ENCODE measurements at regions not wholly inside any gene's neighbourhood (a gene's known extent, or its start where the extent isn't known, plus 50 kb on each side); places are given as distances from the start of the nearest gene placed in this dataset.

DNA sequence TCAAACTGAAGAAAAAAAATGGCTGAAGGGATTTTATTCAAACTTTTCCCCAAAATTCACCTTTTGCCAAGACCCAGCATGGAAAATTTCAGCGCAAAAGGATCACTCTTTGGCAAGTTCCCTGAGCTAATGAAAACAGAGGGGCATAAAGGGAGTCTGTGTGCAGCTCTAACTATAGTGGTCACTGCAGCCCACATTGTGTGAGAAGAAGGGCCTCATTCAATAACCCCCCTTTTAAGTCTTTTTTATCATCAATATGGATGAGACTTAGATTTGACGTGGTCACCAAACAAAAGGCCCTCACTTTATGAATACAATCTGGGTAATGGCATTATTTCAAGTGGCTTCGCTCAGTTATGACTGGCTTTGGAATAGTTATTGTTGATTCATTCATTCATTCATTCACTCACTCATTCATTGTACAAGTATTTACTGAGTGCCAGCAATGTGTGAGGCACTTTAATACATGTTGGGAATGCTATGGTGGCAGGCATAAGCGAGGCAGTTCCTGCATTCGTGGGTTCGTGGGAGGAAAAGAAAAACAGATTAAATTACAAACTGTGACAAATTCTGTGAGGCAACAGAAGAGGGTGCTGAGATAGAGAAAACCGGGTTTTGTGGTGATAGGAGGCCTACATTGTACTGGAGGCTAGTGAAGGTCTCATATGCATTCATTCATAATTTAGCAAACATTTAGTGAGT lies 145.7 kb upstream of the KLF4 start:
- TF ChIP-seq, protein P1, sequence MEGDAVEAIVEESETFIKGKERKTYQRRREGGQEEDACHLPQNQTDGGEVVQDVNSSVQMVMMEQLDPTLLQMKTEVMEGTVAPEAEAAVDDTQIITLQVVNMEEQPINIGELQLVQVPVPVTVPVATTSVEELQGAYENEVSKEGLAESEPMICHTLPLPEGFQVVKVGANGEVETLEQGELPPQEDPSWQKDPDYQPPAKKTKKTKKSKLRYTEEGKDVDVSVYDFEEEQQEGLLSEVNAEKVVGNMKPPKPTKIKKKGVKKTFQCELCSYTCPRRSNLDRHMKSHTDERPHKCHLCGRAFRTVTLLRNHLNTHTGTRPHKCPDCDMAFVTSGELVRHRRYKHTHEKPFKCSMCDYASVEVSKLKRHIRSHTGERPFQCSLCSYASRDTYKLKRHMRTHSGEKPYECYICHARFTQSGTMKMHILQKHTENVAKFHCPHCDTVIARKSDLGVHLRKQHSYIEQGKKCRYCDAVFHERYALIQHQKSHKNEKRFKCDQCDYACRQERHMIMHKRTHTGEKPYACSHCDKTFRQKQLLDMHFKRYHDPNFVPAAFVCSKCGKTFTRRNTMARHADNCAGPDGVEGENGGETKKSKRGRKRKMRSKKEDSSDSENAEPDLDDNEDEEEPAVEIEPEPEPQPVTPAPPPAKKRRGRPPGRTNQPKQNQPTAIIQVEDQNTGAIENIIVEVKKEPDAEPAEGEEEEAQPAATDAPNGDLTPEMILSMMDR (IDR thresholded peaks at IDR 0.05) = no peak
- TF ChIP-seq EZH2 (IDR thresholded peaks at IDR 0.05; ENCODE audit: borderline replicate concordance, insufficient read depth, low read depth, low read length, poor library complexity, severe bottlenecking) = no peak
- H3K9me3 Mint-ChIP-seq (ENCODE audit: insufficient read depth) = no peaks in the 10 kb centered on the region
- no peak overlapping the region for H3K4me3 ChIP-seq (ENCODE audit: control extremely low read depth in 1 of 5, extremely low read depth in 1 of 5, insufficient read depth in 1 of 5, low read depth in 2 of 5, low read length in 4 of 5)
- H3K4me1 ChIP-seq (ENCODE audit: control insufficient read depth in 2 of 2, insufficient read depth in 2 of 2, low read length in 2 of 2) = peaks cover 19 to 30% of the 10 kb centered on the region in 2 donors
- H4K20me1 ChIP-seq (ENCODE audit: control insufficient read depth, insufficient read depth, low read length, poor library complexity, severe bottlenecking) = no peaks in the 10 kb centered on the region
- H3K27ac Mint-ChIP-seq = no peak overlapping the region
- DNase-seq = no peak
- no peaks in the 10 kb centered on the region for H3K9me3 ChIP-seq (ENCODE audit: control extremely low read depth in 1 of 3, control insufficient read depth in 2 of 3, insufficient read depth in 1 of 3, low read length in 2 of 3)
- peak overlapping the region; percentile 29 for H2AFZ ChIP-seq (ENCODE audit: insufficient read depth, low read depth, low read length, poor library complexity, severe bottlenecking)
- peak overlapping the region; percentile 10 for H3K4me2 ChIP-seq (replicated peaks; ENCODE audit: low read depth, low read length, poor library complexity, severe bottlenecking)
- ATAC-seq (ENCODE audit: low read depth) = no peak
- CTCF ChIA-PET = no interaction called here
- H3K27me3 ChIP-seq (replicated peaks in 1 of 4; ENCODE audit: control extremely low read depth in 1 of 4, control insufficient read depth in 3 of 4, insufficient read depth in 4 of 4, low read length in 3 of 4) = no peaks in the 10 kb centered on the region
- no peaks in the 10 kb centered on the region for H3K36me3 ChIP-seq (replicated peaks in 1 of 2; ENCODE audit: control extremely low read depth in 1 of 2, control insufficient read depth in 1 of 2, extremely low read depth in 1 of 2, insufficient read depth in 2 of 2, low read length in 1 of 2)
- intact Hi-C loops (cut with micrococcal nuclease) = no loop called here
- H3K79me2 ChIP-seq (ENCODE audit: control insufficient read depth, insufficient read depth, low read length) = no peaks in the 10 kb centered on the region
- peaks cover 30% of the 10 kb centered on the region for H3K4me1 Mint-ChIP-seq
- no peak overlapping the region for H3K9ac ChIP-seq (ENCODE audit: low read length)
- POLR2A ChIA-PET = no interaction called here
- H3K27me3 Mint-ChIP-seq = peaks cover 9% of the 10 kb centered on the region
- no peak overlapping the region for H3K4me3 Mint-ChIP-seq
- H3K27ac ChIP-seq (ENCODE audit: low read length in 2 of 2) = no peak overlapping the region
- WGBS (ENCODE audit: insufficient coverage) = 6% methylated on average over 3 of the region's 7 CpGs

DNA sequence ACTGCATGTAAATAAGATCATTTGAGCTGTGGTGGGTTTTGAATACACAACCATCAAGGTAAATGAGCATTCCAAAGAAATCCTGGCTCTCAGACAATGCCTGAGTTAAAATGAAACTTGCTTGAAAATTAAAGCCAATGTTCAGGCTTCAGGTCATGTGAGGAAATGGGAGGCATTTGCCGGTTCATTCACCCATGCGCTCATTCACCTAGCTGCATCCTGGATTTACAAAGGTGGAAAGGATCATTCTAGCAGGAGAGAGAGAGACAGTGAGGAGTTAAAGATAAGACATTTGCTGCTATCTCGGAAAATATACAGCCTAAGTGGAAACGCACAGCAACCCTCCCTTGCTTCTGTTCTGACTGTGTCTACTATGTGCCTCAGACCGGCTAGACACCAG lies 143.8 kb upstream of the KLF4 start:
- Histone ChIP-seq H3K9ac (ENCODE audit: low read length) (no peak overlapping the region), H3K27me3 (replicated peaks in 1 of 4; ENCODE audit: control extremely low read depth in 1 of 4, control insufficient read depth in 3 of 4, insufficient read depth in 4 of 4, low read length in 3 of 4) (no peaks in the 10 kb centered on the region), H4K20me1 (ENCODE audit: control insufficient read depth, insufficient read depth, low read length, poor library complexity, severe bottlenecking) (no peaks in the 10 kb centered on the region), H3K36me3 (replicated peaks in 1 of 2; ENCODE audit: control extremely low read depth in 1 of 2, control insufficient read depth in 1 of 2, extremely low read depth in 1 of 2, insufficient read depth in 2 of 2, low read length in 1 of 2) (no peaks in the 10 kb centered on the region), H3K79me2 (ENCODE audit: control insufficient read depth, insufficient read depth, low read length) (no peaks in the 10 kb centered on the region), H3K9me3 (ENCODE audit: control extremely low read depth in 1 of 3, control insufficient read depth in 2 of 3, insufficient read depth in 1 of 3, low read length in 2 of 3) (no peaks in the 10 kb centered on the region), H3K27ac (ENCODE audit: low read length in 2 of 2) (no peak overlapping the region), H3K4me2 (replicated peaks; ENCODE audit: low read depth, low read length, poor library complexity, severe bottlenecking) (no peak overlapping the region), H3K4me3 (ENCODE audit: control extremely low read depth in 1 of 5, extremely low read depth in 1 of 5, insufficient read depth in 1 of 5, low read depth in 2 of 5, low read length in 4 of 5) (no peak overlapping the region), H2AFZ (ENCODE audit: insufficient read depth, low read depth, low read length, poor library complexity, severe bottlenecking) (no peak overlapping the region), H3K4me1 (ENCODE audit: control insufficient read depth in 2 of 2, insufficient read depth in 2 of 2, low read length in 2 of 2) (peaks cover 19 to 23% of the 10 kb centered on the region in 2 donors)
- ATAC-seq (ENCODE audit: low read depth) (no peak), DNase-seq (no peak)
- Mint-ChIP-seq H3K27ac (no peak overlapping the region), H3K4me1 (peaks cover 20% of the 10 kb centered on the region), H3K4me3 (no peak overlapping the region), H3K27me3 (peaks cover 11% of the 10 kb centered on the region), H3K9me3 (ENCODE audit: insufficient read depth) (no peaks in the 10 kb centered on the region)
- no peak for TF ChIP-seq EZH2 (IDR thresholded peaks at IDR 0.05; ENCODE audit: borderline replicate concordance, insufficient read depth, low read depth, low read length, poor library complexity, severe bottlenecking)
- TF ChIP-seq, protein P1 (IDR thresholded peaks at IDR 0.05) = no peak
- ChIA-PET CTCF (no interaction called here), POLR2A (no interaction called here)
- intact Hi-C loops (cut with micrococcal nuclease) = no loop called here
- WGBS (ENCODE audit: insufficient coverage) = 74% methylated on average over 5 of the region's 5 CpGs

Measured in B cell (primary cell).